Ovary (tissue), 3 donors: ENCODE measurements at regions not wholly inside any gene's neighbourhood (a gene's known extent, or its start where the extent isn't known, plus 50 kb on each side); places are given as distances from the start of the nearest gene placed in this dataset.

Experiments used
- CTCF ChIP-seq, 3 donors: fragments of 450-650 bp in 2 of 3; fragments of 200-600 bp in 1 of 3; IDR thresholded peaks; one replicate each; pipeline versions ENCODE4 v1.5.1 to v1.8.0; 2016 to 2022; ENCODE audit warnings: antibody characterized with exemption in 3 of 3, mild to moderate bottlenecking in 1 of 3
- POLR2A ChIP-seq: fragments of 450-650 bp; IDR thresholded peaks from one replicate; pipeline ENCODE4 v1.6.1; 2017; ENCODE audit warnings: antibody characterized with exemption, mild to moderate bottlenecking, moderate library complexity
- donor health status: DM: no; HTN: no; CAD: no.

- TF ChIP-seq CTCF (IDR thresholded peaks at IDR 0.05) (no peak), POLR2A (no peak)
Measured at GRCh38 chr7:109003742-109004141, 434.1 kb downstream of the DNAJB9 start.
